ENCODE measurements at regions not wholly inside any gene's neighbourhood (a gene's known extent, or its start where the extent isn't known, plus 50 kb on each side); places are given as distances from the start of the nearest gene placed in this dataset.

- no peak for DNase-seq
Measured at GRCh38 chr3:24641628-24642027, 147.0 kb upstream of the THRB start.

DNA sequence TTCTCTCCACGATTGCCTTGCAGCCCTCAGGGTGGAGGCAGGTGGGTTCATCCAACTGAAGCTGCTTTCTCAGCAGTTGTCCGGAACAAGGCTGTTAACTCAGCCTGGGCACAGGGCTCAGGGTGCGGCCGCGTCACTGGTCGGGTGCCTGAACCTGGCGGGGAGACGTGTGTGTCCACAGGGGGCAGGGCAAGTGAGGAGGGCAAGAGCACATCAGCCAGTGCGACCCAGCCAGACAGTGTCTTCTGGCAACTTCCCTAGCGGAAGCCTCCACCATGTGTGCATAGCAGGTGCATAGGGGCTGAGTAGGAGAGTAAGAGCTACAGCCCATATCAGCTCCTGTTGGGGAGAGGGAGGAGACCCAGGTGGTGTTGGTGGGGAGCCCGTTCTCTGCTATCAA lies 150.4 kb upstream of the THRB start:
- DNase-seq = no peak

DNA sequence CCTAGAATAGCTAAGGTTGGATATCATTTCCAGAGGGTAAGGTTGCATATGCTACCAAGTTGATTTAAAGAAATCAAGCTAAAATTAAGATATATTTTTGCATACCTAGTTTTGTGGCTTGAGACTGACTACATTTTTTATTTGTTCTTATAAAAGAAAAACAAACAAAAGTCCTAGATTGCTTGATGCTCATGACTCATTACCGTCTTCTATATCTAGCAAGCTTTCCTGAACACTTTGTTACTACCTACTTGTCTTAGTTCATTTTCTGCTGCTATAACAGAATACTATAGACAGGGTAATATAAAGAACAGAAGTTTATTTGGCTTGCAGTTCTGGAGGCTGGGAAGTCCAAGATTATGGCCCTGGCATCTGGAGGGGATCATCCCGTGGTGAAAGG lies 152.1 kb upstream of the THRB start:
- DNase-seq = no peak

- DNase-seq = no peak
Measured at GRCh38 chr3:24648063-24648462, 153.4 kb upstream of the THRB start.

GRCh38 chr3:24650839-24651238 lies 156.2 kb upstream of the THRB start:
- no peak for DNase-seq

GRCh38 chr3:24657870-24658510 lies 163.3 kb upstream of the THRB start:
- no peak for DNase-seq

DNA sequence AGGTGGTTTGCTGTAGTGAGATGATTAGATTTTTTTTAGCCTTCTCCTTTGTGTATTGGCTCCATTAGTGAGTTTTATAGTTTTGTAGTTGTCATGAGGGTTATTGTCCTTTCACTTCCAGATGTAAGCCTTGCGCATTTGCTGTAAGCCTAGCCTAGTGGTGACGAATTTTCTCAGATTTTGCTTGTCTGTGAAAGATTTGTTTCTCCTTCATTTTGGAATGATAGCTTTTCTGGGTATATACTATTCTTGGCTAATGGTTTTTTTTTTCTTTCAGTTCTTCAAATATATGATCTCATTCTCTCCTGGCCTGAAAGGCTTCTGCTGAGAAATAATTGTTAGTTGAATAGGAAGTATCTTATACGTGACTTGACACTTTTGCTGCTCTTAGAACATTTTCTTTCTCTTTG lies 166.5 kb upstream of the THRB start:
- DNase-seq = no peak

DNA sequence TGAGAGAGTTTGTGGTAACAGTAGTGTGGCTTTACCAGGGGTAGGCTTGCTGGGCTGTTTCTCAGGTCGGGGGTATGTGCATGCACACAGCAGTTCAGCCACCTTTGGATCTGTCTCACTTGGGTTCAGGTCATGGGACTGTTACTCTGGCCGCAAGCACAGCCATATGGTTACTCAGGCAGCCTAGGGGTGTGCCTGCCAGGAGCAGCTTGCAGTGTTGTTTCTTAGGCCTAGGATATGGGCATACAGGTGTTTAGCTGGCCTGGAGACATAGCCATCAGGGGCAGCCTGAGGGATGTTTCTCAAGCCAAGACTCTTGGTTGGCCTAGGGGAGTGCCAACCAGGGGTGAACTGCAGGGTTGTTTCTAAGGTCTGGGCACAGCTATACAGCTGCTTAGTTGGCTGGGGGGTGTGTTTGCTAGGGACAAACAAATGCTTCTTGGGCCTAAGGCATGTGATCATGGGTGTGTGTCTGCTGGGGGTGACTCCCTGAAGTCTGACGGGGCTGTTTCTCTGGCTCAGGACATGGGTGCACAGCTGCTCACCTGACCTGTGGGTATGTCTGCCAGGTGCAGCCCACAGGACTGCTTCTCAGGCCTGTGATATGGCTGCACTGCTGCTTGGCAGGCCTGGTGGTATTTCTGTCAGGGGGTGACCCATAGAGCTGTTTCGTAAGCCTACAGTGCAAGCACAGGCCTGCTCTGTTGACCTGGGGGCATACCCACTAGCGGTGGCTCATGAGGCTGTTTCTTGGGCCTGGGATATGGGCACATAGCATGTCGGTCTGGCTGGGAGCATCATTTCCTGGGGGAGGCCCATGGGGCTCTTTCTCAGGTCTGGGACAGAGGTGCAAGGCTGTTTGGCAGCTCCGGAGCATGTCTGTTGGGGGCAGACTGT lies 168.0 kb upstream of the THRB start:
- DNase-seq = no peak

- DNase-seq = no peak
Measured at GRCh38 chr3:24663406-24663805, 168.8 kb upstream of the THRB start.

- DNase-seq = no peak
Measured at GRCh38 chr3:24668039-24668438, 173.4 kb upstream of the THRB start.

- DNase-seq = no peak
Measured at GRCh38 chr3:24670871-24671270, 176.2 kb upstream of the THRB start.

DNA sequence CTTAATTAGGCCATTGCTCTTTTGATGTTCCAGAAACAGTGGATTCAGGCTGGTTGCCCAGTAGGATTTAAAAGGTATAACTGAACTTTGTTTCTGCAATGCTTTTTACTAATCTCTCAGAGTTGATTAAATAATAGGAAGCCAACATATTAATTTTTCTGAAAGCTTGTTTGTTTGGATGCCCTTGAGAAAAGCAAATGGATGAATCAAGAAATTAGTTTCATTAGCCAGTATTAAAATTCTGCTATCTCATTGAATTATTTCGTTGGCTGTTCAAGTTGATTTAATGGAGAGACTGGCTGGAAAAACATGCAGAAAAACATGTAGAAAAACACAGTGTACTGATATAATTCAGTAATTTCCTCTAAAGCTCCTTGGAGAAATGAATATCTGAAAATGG lies 178.9 kb upstream of the THRB start:
- DNase-seq = no peak

GRCh38 chr3:24674261-24674660 lies 179.6 kb upstream of the THRB start:
- DNase-seq = no peak

DNA sequence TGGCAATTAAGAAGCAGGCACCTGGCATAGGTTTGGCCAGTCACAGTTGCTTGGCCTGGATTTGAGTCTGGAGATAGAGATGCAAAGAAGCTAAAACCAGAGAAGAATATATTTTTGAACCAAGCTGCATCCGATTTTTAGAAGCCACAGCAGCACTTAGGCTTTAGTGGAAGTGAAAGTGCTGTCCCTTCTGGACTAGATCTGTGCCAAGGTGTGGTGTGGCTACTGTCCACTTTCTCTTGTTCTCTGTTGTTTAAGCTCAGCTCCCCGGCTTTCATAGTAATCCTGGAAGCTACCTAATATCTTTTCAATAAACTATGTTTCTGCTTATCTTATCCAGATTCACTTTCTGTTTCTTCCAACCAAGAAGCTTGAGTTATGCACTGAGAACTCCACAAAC lies 183.4 kb upstream of the THRB start:
- no peak for DNase-seq

- DNase-seq = no peak
Measured at GRCh38 chr3:24678421-24678865, 183.8 kb upstream of the THRB start.

- no peak for DNase-seq
Measured at GRCh38 chr3:24679429-24679828, 184.8 kb upstream of the THRB start.

GRCh38 chr3:24680214-24680967 lies 185.7 kb upstream of the THRB start:
- DNase-seq = peak; percentile 53

- no peak for DNase-seq
Measured at GRCh38 chr3:24682141-24682547, 187.5 kb upstream of the THRB start.

DNA sequence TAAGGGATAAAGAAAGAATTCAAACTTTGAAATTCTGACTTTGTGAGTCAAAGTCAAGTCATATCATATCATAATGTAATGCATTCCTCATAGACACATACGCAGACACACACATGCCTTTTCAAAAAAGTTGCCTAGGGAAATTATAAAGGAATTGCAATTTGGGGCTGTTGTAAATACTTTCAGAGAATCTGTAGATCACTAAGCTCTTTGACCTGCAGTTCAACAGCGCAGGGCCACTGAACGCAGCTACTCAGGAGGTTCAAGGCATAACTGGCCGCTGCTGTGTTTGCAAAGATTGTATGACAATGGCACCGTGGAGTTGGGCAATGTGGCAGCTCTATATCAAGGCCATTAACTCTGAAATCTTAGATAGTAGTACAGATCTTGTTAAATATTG lies 188.4 kb upstream of the THRB start:
- no peak for DNase-seq

- peak; percentile 83 for DNase-seq
Measured at GRCh38 chr3:24683633-24684384, 189.2 kb upstream of the THRB start.

DNA sequence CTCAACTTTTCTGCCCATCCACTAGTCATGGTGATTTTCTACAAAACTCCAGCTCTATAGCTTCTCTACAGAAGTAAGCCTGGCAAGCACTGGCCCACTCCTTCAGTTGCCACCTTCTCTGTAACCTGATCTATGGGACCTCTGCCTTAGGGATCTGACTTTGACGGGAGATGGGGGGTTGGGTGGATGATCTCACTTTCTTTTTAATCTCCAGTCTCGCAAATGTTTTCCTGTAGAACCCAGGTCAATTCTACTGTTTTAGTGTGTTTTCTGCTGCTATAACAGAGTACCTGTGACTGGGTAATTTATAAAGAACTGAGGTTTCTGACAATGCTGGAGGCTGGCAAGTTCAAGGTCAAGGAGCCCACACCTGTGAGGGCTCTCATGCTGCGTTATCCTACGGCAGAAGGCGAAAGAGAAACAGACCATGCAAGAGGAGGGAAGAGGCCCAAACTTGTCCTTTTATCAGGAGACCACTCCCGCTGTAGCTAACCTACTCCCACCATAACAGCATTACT lies 189.9 kb upstream of the THRB start:
- DNase-seq = no peak

- DNase-seq = no peak
Measured at GRCh38 chr3:24686808-24687207, 192.2 kb upstream of the THRB start.

Data from skin of body (tissue), 1 donor.